H9 (cell line): ENCODE measurements at regions not wholly inside any gene's neighbourhood (a gene's known extent, or its start where the extent isn't known, plus 50 kb on each side); places are given as distances from the start of the nearest gene placed in this dataset.

ENCODE experiments used
- DNase-seq: peaks from one replicate; pipeline ENCODE4 v3.0.0-alpha.2; 2017
- H2AFZ ChIP-seq: one replicate; pipeline ENCODE4 v1.6.1; 2013; ENCODE audit warnings: mild to moderate bottlenecking, low read length, control low read depth, moderate library complexity
- H2AK5ac ChIP-seq: 2 replicates; pipeline ENCODE4 v1.6.1; 2013; ENCODE audit warnings: low read length, control low read depth, mixed read lengths; ENCODE audit not compliant: insufficient read length
- H2BK120ac ChIP-seq: one replicate; pipeline ENCODE4 v1.6.1; 2013; ENCODE audit warnings: low read depth, mild to moderate bottlenecking, low read length, control low read depth, inconsistent platforms; ENCODE audit not compliant: poor library complexity, severe bottlenecking
- H2BK12ac ChIP-seq: 2 replicates; pipeline ENCODE4 v1.6.1; 2013; ENCODE audit warnings: low read length, control low read depth, mixed read lengths, low read depth; ENCODE audit not compliant: insufficient read length
- H2BK15ac ChIP-seq: 2 replicates; pipeline ENCODE4 v1.6.1; 2013; ENCODE audit warnings: low read depth, low read length, control low read depth
- H2BK20ac ChIP-seq: one replicate; pipeline ENCODE4 v1.6.1; 2013; ENCODE audit warnings: low read depth, mild to moderate bottlenecking, low read length, control low read depth, inconsistent platforms; ENCODE audit not compliant: poor library complexity, severe bottlenecking
- H2BK5ac ChIP-seq: 2 replicates; pipeline ENCODE4 v1.6.1; 2013; ENCODE audit warnings: low read length, control low read depth, mixed read lengths; ENCODE audit not compliant: insufficient read length
- H3K14ac ChIP-seq: 2 replicates; pipeline ENCODE4 v1.6.1; 2013; ENCODE audit warnings: low read length, control low read depth; ENCODE audit not compliant: insufficient read depth
- H3K18ac ChIP-seq: 2 replicates; pipeline ENCODE4 v1.6.1; 2013; ENCODE audit warnings: low read depth, mild to moderate bottlenecking, mixed read lengths, low read length, control low read depth; ENCODE audit not compliant: insufficient read length
- H3K23ac ChIP-seq: 2 replicates; pipeline ENCODE4 v1.6.1; 2013; ENCODE audit warnings: low read length, control low read depth, mixed read lengths, low read depth; ENCODE audit not compliant: insufficient read length
- H3K23me2 ChIP-seq: 2 replicates; pipeline ENCODE4 v1.6.1; 2013; ENCODE audit warnings: low read depth, mild to moderate bottlenecking, mixed read lengths, low read length, control low read depth; ENCODE audit not compliant: insufficient read length, poor library complexity, severe bottlenecking
- H3K27ac ChIP-seq: 2 replicates; pipeline ENCODE4 v1.5.1; 2013; ENCODE audit warnings: low read length, control low read depth, mixed read lengths, low read depth; ENCODE audit not compliant: insufficient read length
- H3K27me3 ChIP-seq: 2 replicates; pipeline ENCODE4 v1.6.1; 2013; ENCODE audit warnings: low read length, control low read depth, inconsistent platforms; ENCODE audit not compliant: insufficient read depth
- H3K4ac ChIP-seq: 2 replicates; pipeline ENCODE4 v1.6.1; 2013; ENCODE audit warnings: low read depth, mild to moderate bottlenecking, control low read depth, inconsistent platforms, low read length, moderate library complexity
- H3K4me1 ChIP-seq: 2 replicates; pipeline ENCODE4 v1.6.1; 2013; ENCODE audit warnings: low read length, control low read depth, inconsistent platforms; ENCODE audit not compliant: insufficient read depth
- H3K4me2 ChIP-seq: 2 replicates; pipeline ENCODE4 v1.6.1; 2013; ENCODE audit warnings: low read length, control low read depth, mixed read lengths; ENCODE audit not compliant: insufficient read length, insufficient read depth
- H3K56ac ChIP-seq: 2 replicates; pipeline ENCODE4 v1.6.1; 2013; ENCODE audit warnings: low read depth, mild to moderate bottlenecking, mixed read lengths, low read length, control low read depth; ENCODE audit not compliant: insufficient read length
- H3K79me1 ChIP-seq: 2 replicates; pipeline ENCODE4 v1.6.1; 2013; ENCODE audit warnings: low read depth, mild to moderate bottlenecking, moderate library complexity, low read length, control low read depth, inconsistent platforms; ENCODE audit not compliant: insufficient read depth, poor library complexity, severe bottlenecking
- H3K79me2 ChIP-seq: 2 replicates; pipeline ENCODE4 v1.6.1; 2013; ENCODE audit warnings: low read length, control low read depth, inconsistent platforms; ENCODE audit not compliant: insufficient read depth
- H3K9ac ChIP-seq: 2 replicates; pipeline ENCODE4 v1.6.1; 2013; ENCODE audit warnings: low read length, control low read depth, mixed read lengths; ENCODE audit not compliant: insufficient read length; ENCODE audit errors: extremely low read depth
- H3K9me3 ChIP-seq: one replicate; pipeline ENCODE4 v1.6.1; 2013; ENCODE audit warnings: low read depth, low read length, inconsistent platforms; ENCODE audit not compliant: control insufficient read depth
- H3T11ph ChIP-seq: one replicate; pipeline ENCODE4 v1.6.1; 2013; ENCODE audit warnings: mild to moderate bottlenecking, low read length, control low read depth, inconsistent platforms
- H4K20me1 ChIP-seq: one replicate; pipeline ENCODE4 v1.6.1; 2013; ENCODE audit not compliant: control insufficient read depth, insufficient read length, insufficient read depth
- H4K5ac ChIP-seq: 2 replicates; pipeline ENCODE4 v1.6.1; 2013; ENCODE audit warnings: low read depth, mild to moderate bottlenecking, mixed read lengths, low read length, control low read depth; ENCODE audit not compliant: insufficient read length
- H4K8ac ChIP-seq: replicated peaks from 2 replicates; pipeline ENCODE4 v1.6.1; 2013; ENCODE audit warnings: low read length, control low read depth, mixed read lengths, low read depth; ENCODE audit not compliant: insufficient read length
- H4K91ac ChIP-seq: 2 replicates; pipeline ENCODE4 v1.6.1; 2013; ENCODE audit warnings: low read depth, mild to moderate bottlenecking, moderate library complexity, mixed read lengths, low read length, control low read depth; ENCODE audit not compliant: insufficient read length
- H3K27ac Mint-ChIP-seq, 3 experiments: 2 replicates in 2 of 3; 3 replicates in 1 of 3; pipeline ENCODE4 v1.8.0; 2020 to 2021; ENCODE audit warnings: mixed read lengths in 3 of 3, mild to moderate bottlenecking in 1 of 3, moderate library complexity in 1 of 3
- H3K27me3 Mint-ChIP-seq: 2 replicates; pipeline ENCODE4 v1.8.0; 2021; ENCODE audit warnings: low read depth, mild to moderate bottlenecking, moderate library complexity, mixed read lengths
- H3K36me3 Mint-ChIP-seq, 3 experiments: 2 replicates in 2 of 3; 3 replicates in 1 of 3; pipeline ENCODE4 v1.8.0; 2020 to 2021; ENCODE audit warnings: low read depth in 3 of 3, mixed read lengths in 3 of 3; ENCODE audit not compliant: insufficient read depth in 1 of 3
- H3K4me1 Mint-ChIP-seq, 2 experiments: 2 replicates each; pipeline ENCODE4 v1.8.0; 2020; ENCODE audit warnings: mixed read lengths in 2 of 2
- H3K4me3 Mint-ChIP-seq, 2 experiments: 2 replicates in 1 of 2; 3 replicates in 1 of 2; pipeline ENCODE4 v1.8.0; 2020 to 2021; ENCODE audit warnings: mild to moderate bottlenecking in 2 of 2, mixed read lengths in 2 of 2, moderate library complexity in 1 of 2
- H3K9me3 Mint-ChIP-seq, 2 experiments: 2 replicates in 1 of 2; 3 replicates in 1 of 2; pipeline ENCODE4 v1.8.0; 2020; ENCODE audit warnings: mild to moderate bottlenecking in 2 of 2, mixed read lengths in 2 of 2, moderate library complexity in 1 of 2
- WGBS: extraction: QIAGEN DNeasy Blood & Tissue Kit; methylation state at CpG from one replicate; pipeline ENCODE4 v1.1.7; 2013; ENCODE audit warnings: missing lambda C conversion rate, low lambda C conversion rate, mixed read lengths; ENCODE audit not compliant: insufficient read length; ENCODE audit errors: extremely low coverage; 5-methylcytosine and 5-hydroxymethylcytosine counted together
- TF ChIP-seq, protein P1 (sequence below): fragments of 200-600 bp; sonication (generic); conservative IDR thresholded peaks from 3 replicates; pipeline ENCODE4 v1.8.0; 2021; ENCODE audit warnings: antibody characterized with exemption, mild to moderate bottlenecking

GRCh38 chr9:91489361-91489899, 65.8 kb upstream of the NFIL3 start:
- H3K9ac ChIP-seq = no peak overlapping the region

More at GRCh38 chr9:91489361-91489899, 65.8 kb upstream of the NFIL3 start:
- Histone ChIP-seq H2AK5ac (no peak overlapping the region), H3T11ph (no peak overlapping the region), H2BK5ac (no peak overlapping the region), H2AFZ (no peak overlapping the region), H3K23me2 (no peaks in the 10 kb centered on the region), H2BK15ac (no peak overlapping the region), H3K18ac (no peak overlapping the region), H3K79me2 (no peaks in the 10 kb centered on the region), H4K20me1 (no peaks in the 10 kb centered on the region), H4K5ac (no peak overlapping the region), H3K27me3 (no peaks in the 10 kb centered on the region), H3K9me3 (no peaks in the 10 kb centered on the region), H2BK20ac (no peak overlapping the region), H3K23ac (no peak overlapping the region), H3K14ac (no peak overlapping the region), H3K79me1 (no peaks in the 10 kb centered on the region), H3K4ac (no peak overlapping the region), H2BK12ac (no peak overlapping the region), H2BK120ac (no peak overlapping the region), H3K4me2 (no peak overlapping the region), H4K91ac (no peak overlapping the region), H3K4me1 (no peaks in the 10 kb centered on the region), H3K56ac (no peak overlapping the region), H4K8ac (no peak overlapping the region), H3K27ac (no peak overlapping the region)
- H3K27ac Mint-ChIP-seq = no peak overlapping the region; a peak in 1 of 7 replicates
- H3K9me3 Mint-ChIP-seq = no peaks in the 10 kb centered on the region
- WGBS = no CpG with 5 or more reads among the region's 5 CpGs
- no peak for DNase-seq
- H3K36me3 Mint-ChIP-seq = no peaks in the 10 kb centered on the region
- peaks cover 0 to 7% of the 10 kb centered on the region in 2 experiments; a peak in 1 of 4 replicates for H3K4me1 Mint-ChIP-seq
- 0 out of 2 replicates have a peak, but pooled peaks cover 1% of the 10 kb centered on the region for H3K27me3 Mint-ChIP-seq
- TF ChIP-seq, protein P1, sequence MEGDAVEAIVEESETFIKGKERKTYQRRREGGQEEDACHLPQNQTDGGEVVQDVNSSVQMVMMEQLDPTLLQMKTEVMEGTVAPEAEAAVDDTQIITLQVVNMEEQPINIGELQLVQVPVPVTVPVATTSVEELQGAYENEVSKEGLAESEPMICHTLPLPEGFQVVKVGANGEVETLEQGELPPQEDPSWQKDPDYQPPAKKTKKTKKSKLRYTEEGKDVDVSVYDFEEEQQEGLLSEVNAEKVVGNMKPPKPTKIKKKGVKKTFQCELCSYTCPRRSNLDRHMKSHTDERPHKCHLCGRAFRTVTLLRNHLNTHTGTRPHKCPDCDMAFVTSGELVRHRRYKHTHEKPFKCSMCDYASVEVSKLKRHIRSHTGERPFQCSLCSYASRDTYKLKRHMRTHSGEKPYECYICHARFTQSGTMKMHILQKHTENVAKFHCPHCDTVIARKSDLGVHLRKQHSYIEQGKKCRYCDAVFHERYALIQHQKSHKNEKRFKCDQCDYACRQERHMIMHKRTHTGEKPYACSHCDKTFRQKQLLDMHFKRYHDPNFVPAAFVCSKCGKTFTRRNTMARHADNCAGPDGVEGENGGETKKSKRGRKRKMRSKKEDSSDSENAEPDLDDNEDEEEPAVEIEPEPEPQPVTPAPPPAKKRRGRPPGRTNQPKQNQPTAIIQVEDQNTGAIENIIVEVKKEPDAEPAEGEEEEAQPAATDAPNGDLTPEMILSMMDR = no peak
- H3K4me3 Mint-ChIP-seq = no peak overlapping the region
